ENCODE measurements at regions not wholly inside any gene's neighbourhood (a gene's known extent, or its start where the extent isn't known, plus 50 kb on each side); places are given as distances from the start of the nearest gene placed in this dataset.

DNA sequence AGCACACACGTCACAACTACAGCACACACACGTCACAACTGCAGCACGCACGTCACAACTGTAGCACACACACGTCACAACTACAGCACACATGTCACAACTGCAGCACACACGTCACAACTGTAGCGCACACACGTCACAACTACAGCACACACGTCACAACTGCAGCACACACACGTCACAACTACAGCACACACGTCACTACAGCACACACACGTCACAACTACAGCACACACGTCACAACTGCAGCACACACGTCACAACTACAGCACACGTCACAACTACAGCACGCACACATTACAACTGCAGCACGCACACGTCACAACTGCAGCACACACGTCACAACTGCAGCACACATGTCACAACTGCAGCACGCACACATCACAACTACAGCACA lies 322.6 kb upstream of the AJAP1 start:
- TF ChIP-seq, protein P1, sequence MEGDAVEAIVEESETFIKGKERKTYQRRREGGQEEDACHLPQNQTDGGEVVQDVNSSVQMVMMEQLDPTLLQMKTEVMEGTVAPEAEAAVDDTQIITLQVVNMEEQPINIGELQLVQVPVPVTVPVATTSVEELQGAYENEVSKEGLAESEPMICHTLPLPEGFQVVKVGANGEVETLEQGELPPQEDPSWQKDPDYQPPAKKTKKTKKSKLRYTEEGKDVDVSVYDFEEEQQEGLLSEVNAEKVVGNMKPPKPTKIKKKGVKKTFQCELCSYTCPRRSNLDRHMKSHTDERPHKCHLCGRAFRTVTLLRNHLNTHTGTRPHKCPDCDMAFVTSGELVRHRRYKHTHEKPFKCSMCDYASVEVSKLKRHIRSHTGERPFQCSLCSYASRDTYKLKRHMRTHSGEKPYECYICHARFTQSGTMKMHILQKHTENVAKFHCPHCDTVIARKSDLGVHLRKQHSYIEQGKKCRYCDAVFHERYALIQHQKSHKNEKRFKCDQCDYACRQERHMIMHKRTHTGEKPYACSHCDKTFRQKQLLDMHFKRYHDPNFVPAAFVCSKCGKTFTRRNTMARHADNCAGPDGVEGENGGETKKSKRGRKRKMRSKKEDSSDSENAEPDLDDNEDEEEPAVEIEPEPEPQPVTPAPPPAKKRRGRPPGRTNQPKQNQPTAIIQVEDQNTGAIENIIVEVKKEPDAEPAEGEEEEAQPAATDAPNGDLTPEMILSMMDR (IDR thresholded peaks at IDR 0.05): no peak
- TF ChIP-seq POLR2A (IDR thresholded peaks at IDR 0.05): no peak

All from thyroid gland (tissue), 4 donors.